IPS-15b (cell line): ENCODE measurements at regions not wholly inside any gene's neighbourhood (a gene's known extent, or its start where the extent isn't known, plus 50 kb on each side); places are given as distances from the start of the nearest gene placed in this dataset.
"Not testable (repeated sequence)": the region's sequence is repeated elsewhere in the genome, so short reads cannot be mapped to it uniquely, and the experiment has no call there.

ENCODE experiments used
- H3K27me3 ChIP-seq: one replicate; pipeline ENCODE4 v1.6.1; 2013; ENCODE audit warnings: low read length; ENCODE audit not compliant: control insufficient read depth, insufficient read depth
- H3K36me3 ChIP-seq: one replicate; pipeline ENCODE4 v1.6.1; 2013; ENCODE audit warnings: low read length; ENCODE audit not compliant: control insufficient read depth, insufficient read depth
- H3K4me1 ChIP-seq: one replicate; pipeline ENCODE4 v1.6.1; 2013; ENCODE audit warnings: mild to moderate bottlenecking, low read length; ENCODE audit not compliant: control insufficient read depth, insufficient read depth
- H3K4me3 ChIP-seq: one replicate; pipeline ENCODE4 v1.5.1; 2013; ENCODE audit warnings: low read depth, low read length
- H3K9ac ChIP-seq: one replicate; pipeline ENCODE4 v1.6.1; 2013; ENCODE audit warnings: low read depth, mild to moderate bottlenecking, low read length
- H3K9me3 ChIP-seq: one replicate; pipeline ENCODE4 v1.6.1; 2013; ENCODE audit warnings: mild to moderate bottlenecking, low read length; ENCODE audit not compliant: control insufficient read depth, insufficient read depth

GRCh38 chr4:103410386-103410785 is 212.2 kb upstream of the CENPE start:
- H3K36me3 ChIP-seq: no peaks in the 10 kb centered on the region
- no peaks in the 10 kb centered on the region for H3K9me3 ChIP-seq
- H3K4me3 ChIP-seq: no peak overlapping the region
- no peaks in the 10 kb centered on the region for H3K4me1 ChIP-seq
- H3K9ac ChIP-seq: no peak overlapping the region
- no peaks in the 10 kb centered on the region for H3K27me3 ChIP-seq

- Histone ChIP-seq H3K9me3 (no peaks in the 10 kb centered on the region), H3K4me1 (no peaks in the 10 kb centered on the region), H3K36me3 (no peaks in the 10 kb centered on the region), H3K27me3 (no peaks in the 10 kb centered on the region), H3K4me3 (no peak overlapping the region), H3K9ac (no peak overlapping the region)
Measured at GRCh38 chr4:103405415-103405814, 207.3 kb upstream of the CENPE start.

GRCh38 chr4:103403619-103404018 is 205.5 kb upstream of the CENPE start:
- H3K36me3 ChIP-seq: no peaks in the 10 kb centered on the region
- H3K27me3 ChIP-seq: no peaks in the 10 kb centered on the region
- H3K4me3 ChIP-seq: no peak overlapping the region
- no peaks in the 10 kb centered on the region for H3K4me1 ChIP-seq
- no peaks in the 10 kb centered on the region for H3K9me3 ChIP-seq
- no peak overlapping the region for H3K9ac ChIP-seq

GRCh38 chr4:103402198-103402597 is 204.1 kb upstream of the CENPE start:
- Histone ChIP-seq H3K4me1 (no peaks in the 10 kb centered on the region), H3K9ac (no peak overlapping the region), H3K27me3 (no peaks in the 10 kb centered on the region), H3K9me3 (no peaks in the 10 kb centered on the region), H3K36me3 (no peaks in the 10 kb centered on the region), H3K4me3 (no peak overlapping the region)

GRCh38 chr4:103400405-103400804 is 202.3 kb upstream of the CENPE start:
- Histone ChIP-seq H3K9me3 (no peaks in the 10 kb centered on the region), H3K4me1 (no peaks in the 10 kb centered on the region), H3K27me3 (no peaks in the 10 kb centered on the region), H3K4me3 (no peak overlapping the region), H3K36me3 (no peaks in the 10 kb centered on the region), H3K9ac (no peak overlapping the region)

GRCh38 chr4:103397541-103397940 is 199.4 kb upstream of the CENPE start:
- Histone ChIP-seq H3K27me3 (no peaks in the 10 kb centered on the region), H3K9ac (no peak overlapping the region), H3K36me3 (no peaks in the 10 kb centered on the region), H3K9me3 (no peaks in the 10 kb centered on the region), H3K4me1 (no peaks in the 10 kb centered on the region), H3K4me3 (no peak overlapping the region)

- H3K4me3 ChIP-seq, H3K9me3 ChIP-seq, H3K36me3 ChIP-seq, H3K27me3 ChIP-seq, H3K4me1 ChIP-seq, H3K9ac ChIP-seq: not testable (repeated sequence)
Measured at GRCh38 chr4:103387508-103388011, 189.4 kb upstream of the CENPE start.

- not testable (repeated sequence) for H3K27me3 ChIP-seq, H3K36me3 ChIP-seq, H3K9me3 ChIP-seq, H3K9ac ChIP-seq, H3K4me3 ChIP-seq, H3K4me1 ChIP-seq
Measured at GRCh38 chr4:103385565-103385964, 187.4 kb upstream of the CENPE start.

GRCh38 chr4:103375278-103375677 is 177.1 kb upstream of the CENPE start:
- no peaks in the 10 kb centered on the region for H3K36me3 ChIP-seq
- H3K27me3 ChIP-seq: no peaks in the 10 kb centered on the region
- no peak overlapping the region for H3K9ac ChIP-seq
- H3K4me1 ChIP-seq: peaks cover 9% of the 10 kb centered on the region
- no peak overlapping the region for H3K4me3 ChIP-seq
- no peaks in the 10 kb centered on the region for H3K9me3 ChIP-seq

- Histone ChIP-seq H3K9ac (no peak overlapping the region), H3K9me3 (no peaks in the 10 kb centered on the region), H3K4me3 (no peak overlapping the region), H3K27me3 (no peaks in the 10 kb centered on the region), H3K4me1 (peaks cover 9% of the 10 kb centered on the region), H3K36me3 (no peaks in the 10 kb centered on the region)
Measured at GRCh38 chr4:103374758-103375157, 176.6 kb upstream of the CENPE start.

GRCh38 chr4:103374306-103374705 is 176.2 kb upstream of the CENPE start:
- Histone ChIP-seq H3K36me3 (no peaks in the 10 kb centered on the region), H3K9ac (no peak overlapping the region), H3K4me1 (peaks cover 9% of the 10 kb centered on the region), H3K9me3 (no peaks in the 10 kb centered on the region), H3K27me3 (no peaks in the 10 kb centered on the region), H3K4me3 (no peak overlapping the region)

GRCh38 chr4:103372002-103372558 is 173.9 kb upstream of the CENPE start:
- Histone ChIP-seq H3K9ac (no peak overlapping the region), H3K4me1 (peaks cover 9% of the 10 kb centered on the region), H3K27me3 (no peaks in the 10 kb centered on the region), H3K36me3 (no peaks in the 10 kb centered on the region), H3K4me3 (no peak overlapping the region), H3K9me3 (no peaks in the 10 kb centered on the region)
